ENCODE measurements at regions not wholly inside any gene's neighbourhood (a gene's known extent, or its start where the extent isn't known, plus 50 kb on each side); places are given as distances from the start of the nearest gene placed in this dataset.

- Histone ChIP-seq H3K36me3 (ENCODE audit: insufficient read depth, low read length) (no peaks in the 10 kb centered on the region), H3K79me2 (replicated peaks; ENCODE audit: insufficient read depth, low read length) (no peaks in the 10 kb centered on the region), H3K27ac (ENCODE audit: low read length) (no peak overlapping the region), H3K4me3 (ENCODE audit: low read length) (no peak overlapping the region), H3K4me2 (ENCODE audit: low read length) (no peak overlapping the region), H3K9me3 (ENCODE audit: low read length) (no peaks in the 10 kb centered on the region), H3K9me2 (ENCODE audit: insufficient read depth, low read length) (no peaks in the 10 kb centered on the region), H3F3A (ENCODE audit: insufficient read depth, low read length, poor library complexity, severe bottlenecking) (no peaks in the 10 kb centered on the region), H3K27me3 (ENCODE audit: insufficient read depth, low read depth, low read length) (no peaks in the 10 kb centered on the region), H3K9ac (ENCODE audit: low read length) (no peak overlapping the region), H4K20me1 (ENCODE audit: insufficient read depth) (no peaks in the 10 kb centered on the region), H2AFZ (ENCODE audit: low read depth, low read length) (no peak overlapping the region)
- TF ChIP-seq EP300 (conservative IDR thresholded peaks at IDR 0.05; ENCODE audit: poor library complexity, severe bottlenecking) (no peak), RAD21 (conservative IDR thresholded peaks at IDR 0.05) (no peak), SMC3 (conservative IDR thresholded peaks at IDR 0.05; ENCODE audit: poor library complexity) (no peak), MXI1 (conservative IDR thresholded peaks at IDR 0.05; ENCODE audit: poor library complexity, severe bottlenecking) (no peak), REST (IDR thresholded peaks at IDR 0.05; ENCODE audit: borderline replicate concordance) (no peak), CTCF (IDR thresholded peaks at IDR 0.05; ENCODE audit: poor library complexity, severe bottlenecking) (no peak), POLR2AphosphoS5 (IDR thresholded peaks at IDR 0.05) (no peak), TAF1 (IDR thresholded peaks at IDR 0.05; ENCODE audit: low read depth) (no peak)
These were observed 596.0 kb downstream of the COL12A1 start for GRCh38 chr6:74609871-74610270.

- no peak overlapping the region for H3K9ac ChIP-seq (ENCODE audit: low read length)
- H3F3A ChIP-seq (ENCODE audit: insufficient read depth, low read length, poor library complexity, severe bottlenecking) = no peaks in the 10 kb centered on the region
- no peak overlapping the region for H3K4me2 ChIP-seq (ENCODE audit: low read length)
- no peaks in the 10 kb centered on the region for H3K36me3 ChIP-seq (ENCODE audit: insufficient read depth, low read length)
- no peaks in the 10 kb centered on the region for H3K27me3 ChIP-seq (ENCODE audit: insufficient read depth, low read depth, low read length)
- no peaks in the 10 kb centered on the region for H4K20me1 ChIP-seq (ENCODE audit: insufficient read depth)
- no peaks in the 10 kb centered on the region for H3K9me2 ChIP-seq (ENCODE audit: insufficient read depth, low read length)
- no peak overlapping the region for H3K27ac ChIP-seq (ENCODE audit: low read length)
- H3K79me2 ChIP-seq (replicated peaks; ENCODE audit: insufficient read depth, low read length) = no peaks in the 10 kb centered on the region
- no peak overlapping the region for H2AFZ ChIP-seq (ENCODE audit: low read depth, low read length)
- no peak overlapping the region for H3K4me3 ChIP-seq (ENCODE audit: low read length)
- no peaks in the 10 kb centered on the region for H3K9me3 ChIP-seq (ENCODE audit: low read length)
- TF ChIP-seq EP300 (conservative IDR thresholded peaks at IDR 0.05; ENCODE audit: poor library complexity, severe bottlenecking) = no peak
- no peak for TF ChIP-seq TAF1 (IDR thresholded peaks at IDR 0.05; ENCODE audit: low read depth)
- no peak for TF ChIP-seq REST (IDR thresholded peaks at IDR 0.05; ENCODE audit: borderline replicate concordance)
These were observed 597.9 kb downstream of the COL12A1 start for GRCh38 chr6:74607934-74608333.

Measured in neural cell (in vitro differentiated cells).